Mucosa of stomach (tissue), 1 donor: ENCODE measurements at regions not wholly inside any gene's neighbourhood (a gene's known extent, or its start where the extent isn't known, plus 50 kb on each side); places are given as distances from the start of the nearest gene placed in this dataset.

Source experiments
- H3K27me3 ChIP-seq: one replicate; pipeline ENCODE4 v1.7.0; 2013; ENCODE audit warnings: mild to moderate bottlenecking, low read length; ENCODE audit not compliant: control insufficient read depth, insufficient read depth
- H3K36me3 ChIP-seq: one replicate; pipeline ENCODE4 v1.7.0; 2013; ENCODE audit warnings: low read length; ENCODE audit not compliant: control insufficient read depth, insufficient read depth
- H3K4me1 ChIP-seq: one replicate; pipeline ENCODE4 v1.7.0; 2013; ENCODE audit warnings: mild to moderate bottlenecking, low read length; ENCODE audit not compliant: control insufficient read depth, insufficient read depth
- H3K4me3 ChIP-seq: one replicate; pipeline ENCODE4 v1.7.0; 2013; ENCODE audit warnings: low read length
- H3K9ac ChIP-seq: one replicate; pipeline ENCODE4 v1.7.0; 2013; ENCODE audit warnings: mild to moderate bottlenecking, low read length, moderate library complexity
- H3K9me3 ChIP-seq: one replicate; pipeline ENCODE4 v1.7.0; 2013; ENCODE audit warnings: mild to moderate bottlenecking, low read length, moderate library complexity; ENCODE audit not compliant: control insufficient read depth
- donor health status: Pancreatic carcinoma.

DNA sequence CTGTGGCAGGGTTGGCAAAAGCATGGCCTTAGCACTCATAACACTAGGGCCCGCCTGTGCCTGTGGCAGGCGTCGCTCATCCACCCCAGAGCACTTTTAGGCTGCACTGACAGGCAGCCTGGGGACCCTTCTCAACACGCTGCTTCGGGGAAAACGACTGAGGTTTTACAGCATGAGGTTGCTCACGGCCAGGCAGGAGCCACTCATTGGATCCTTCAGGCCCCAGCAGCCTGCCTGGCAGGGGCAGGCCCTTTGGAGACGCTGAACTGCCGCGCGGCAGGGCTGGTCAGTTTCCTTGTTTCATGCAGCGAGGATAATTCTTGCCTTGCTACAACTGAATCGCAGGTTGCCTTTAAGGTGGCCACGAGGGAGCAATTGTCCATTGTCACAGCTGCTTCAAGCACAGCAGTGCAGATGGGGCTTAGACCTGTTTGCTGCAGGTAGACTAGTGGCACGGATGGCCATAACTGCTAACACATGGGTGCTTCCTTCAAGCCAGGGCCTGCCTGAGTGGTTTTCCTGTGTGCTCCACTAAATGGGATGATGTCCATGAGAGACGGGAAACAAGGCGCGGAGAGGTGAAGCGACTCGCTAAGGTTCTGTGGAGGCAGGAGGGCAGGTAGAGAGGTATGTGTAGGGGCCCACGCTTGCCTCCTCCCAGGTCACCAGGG is 49.9 kb upstream of the HS6ST1 start:
- peaks cover under 1% of the 10 kb centered on the region for H3K4me1 ChIP-seq
- no peak overlapping the region for H3K4me3 ChIP-seq
- H3K36me3 ChIP-seq, result no peaks in the 10 kb centered on the region
- no peak overlapping the region for H3K9ac ChIP-seq
- no peaks in the 10 kb centered on the region for H3K9me3 ChIP-seq
- no peaks in the 10 kb centered on the region for H3K27me3 ChIP-seq

DNA sequence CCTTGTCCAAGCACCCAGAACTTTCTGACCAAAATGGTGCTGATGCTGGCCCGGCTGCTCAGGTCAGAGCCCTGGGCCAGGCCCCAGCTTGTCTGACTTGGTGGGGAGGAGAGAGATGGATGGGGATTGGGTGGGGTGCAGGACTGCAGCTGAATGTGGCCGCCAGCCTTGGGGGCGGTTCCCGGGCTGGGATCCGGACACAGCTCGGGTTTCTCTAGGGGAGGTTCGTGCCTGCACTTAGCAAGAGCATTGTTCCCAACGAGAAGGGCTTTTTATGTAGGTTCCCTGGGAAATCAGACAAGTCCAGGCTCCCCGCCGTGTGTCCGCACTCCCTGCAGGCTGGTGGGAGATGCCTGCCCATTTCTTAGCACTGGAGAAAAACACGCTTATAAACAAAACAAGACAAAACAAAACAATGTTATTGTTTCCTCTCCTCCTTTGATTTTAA is 50.5 kb upstream of the HS6ST1 start:
- Histone ChIP-seq H3K27me3 (no peaks in the 10 kb centered on the region), H3K9ac (no peak overlapping the region), H3K36me3 (no peaks in the 10 kb centered on the region), H3K4me3 (no peak overlapping the region), H3K9me3 (no peaks in the 10 kb centered on the region), H3K4me1 (peaks cover 5% of the 10 kb centered on the region)

DNA sequence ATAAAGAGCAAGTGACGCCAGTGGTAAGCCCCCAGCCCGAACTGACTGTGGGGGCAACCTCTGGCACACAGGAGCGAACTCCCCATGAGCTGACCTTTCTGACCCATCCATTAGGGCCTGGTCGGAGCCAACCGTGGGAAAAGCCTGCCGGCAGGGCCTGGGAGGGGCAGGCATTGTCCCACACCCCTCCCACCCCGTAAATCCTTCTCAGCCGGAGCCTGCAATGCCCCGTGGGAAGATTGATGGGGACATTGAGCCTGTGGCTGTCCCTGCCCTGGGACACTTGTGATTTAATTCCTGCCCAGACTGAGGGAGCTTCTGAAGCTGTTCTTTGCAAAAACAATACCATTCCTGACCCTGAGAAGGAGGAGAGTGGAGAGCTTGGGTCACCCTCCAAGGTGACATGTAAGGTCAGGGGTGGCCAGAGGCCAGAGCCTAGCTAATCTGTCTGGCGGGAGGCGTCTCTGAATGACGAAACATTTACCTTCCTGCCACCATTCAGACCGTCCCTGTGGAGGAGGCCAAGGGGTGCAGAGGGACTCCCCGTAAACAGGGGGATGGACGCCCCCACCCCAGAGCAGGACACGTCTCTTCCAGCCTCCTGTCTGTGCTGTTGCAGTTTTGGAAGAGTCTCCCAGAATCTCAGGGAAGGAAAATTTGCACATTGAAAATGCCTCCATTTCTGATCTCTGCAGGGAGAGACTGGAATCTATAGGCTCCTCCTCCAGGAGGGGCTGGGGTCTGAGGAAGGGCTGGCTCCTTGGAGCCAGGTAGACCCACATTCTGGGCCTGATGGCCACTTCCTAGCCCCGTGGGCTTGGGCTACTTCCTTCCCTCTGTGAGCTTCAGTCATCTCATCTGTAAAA is 51.2 kb upstream of the HS6ST1 start:
- H3K4me1 ChIP-seq, result peaks cover 5% of the 10 kb centered on the region
- no peak overlapping the region for H3K9ac ChIP-seq

DNA sequence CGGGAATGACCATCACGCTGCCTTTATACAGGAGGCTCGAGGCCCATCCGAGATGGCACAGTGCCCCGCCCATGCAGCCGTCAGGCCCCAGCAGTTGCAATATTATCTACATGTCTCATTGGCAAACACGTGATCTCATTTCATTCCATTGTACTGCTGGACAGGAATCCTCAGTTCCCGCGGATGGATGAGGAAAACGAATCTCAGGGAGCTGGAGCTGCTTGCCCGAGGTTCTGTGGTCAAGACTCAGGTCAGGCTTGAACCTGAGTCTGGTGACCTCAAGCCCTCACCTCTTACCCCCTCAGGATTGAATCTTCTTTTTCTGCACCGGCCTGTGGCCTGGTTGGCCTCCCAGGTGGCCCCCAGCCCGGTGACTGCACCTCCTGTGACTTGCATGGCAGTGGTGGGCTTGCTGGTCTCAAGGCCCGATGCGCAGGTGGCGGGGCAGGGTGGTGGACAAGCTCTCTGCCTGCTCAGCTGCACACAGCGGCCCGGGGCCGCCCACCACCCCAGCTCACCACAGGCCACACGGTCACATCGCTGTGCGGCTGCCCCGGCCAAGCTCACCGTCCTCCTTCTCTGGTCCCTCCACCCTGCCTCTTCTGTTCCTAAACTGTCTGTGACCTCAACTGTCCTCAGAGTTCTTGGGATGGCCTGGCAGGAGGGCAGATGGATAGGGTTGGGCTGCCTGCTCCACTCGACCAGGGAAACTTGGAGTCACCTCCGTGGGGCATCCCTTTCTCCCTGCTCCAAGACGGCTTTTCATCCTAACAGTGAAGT is 52.0 kb upstream of the HS6ST1 start:
- Histone ChIP-seq H3K4me3 (no peak overlapping the region), H3K9ac (no peak overlapping the region), H3K27me3 (no peaks in the 10 kb centered on the region), H3K36me3 (no peaks in the 10 kb centered on the region), H3K9me3 (no peaks in the 10 kb centered on the region), H3K4me1 (peaks cover 5% of the 10 kb centered on the region)

More for the DNA sequence above, 51.2 kb upstream of the HS6ST1 start:
- H3K36me3 ChIP-seq, result no peaks in the 10 kb centered on the region
- no peaks in the 10 kb centered on the region for H3K27me3 ChIP-seq
- H3K4me3 ChIP-seq, result no peak overlapping the region
- H3K9me3 ChIP-seq, result no peaks in the 10 kb centered on the region

DNA sequence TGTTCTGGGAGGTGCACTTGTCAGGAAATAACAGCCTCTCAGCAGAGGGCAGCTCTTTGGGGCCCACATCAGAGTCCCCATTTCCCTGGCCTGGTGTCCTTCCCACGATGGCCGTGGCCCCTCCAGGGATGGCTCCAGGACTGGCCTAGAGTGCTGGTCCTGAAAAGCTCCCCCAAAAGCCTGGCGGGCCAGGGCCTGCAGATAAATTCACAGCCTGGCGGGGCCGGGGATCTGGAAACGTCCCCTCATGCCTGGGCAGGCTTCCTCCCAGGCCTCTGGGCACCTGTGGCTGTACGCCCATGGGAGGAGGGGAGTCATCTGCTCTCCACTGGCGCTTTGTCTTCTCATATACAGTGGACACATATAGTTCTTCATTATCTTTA is 52.6 kb upstream of the HS6ST1 start:
- Histone ChIP-seq H3K4me3 (no peak overlapping the region), H3K36me3 (no peaks in the 10 kb centered on the region), H3K4me1 (peaks cover 5% of the 10 kb centered on the region), H3K9ac (no peak overlapping the region), H3K9me3 (no peaks in the 10 kb centered on the region), H3K27me3 (no peaks in the 10 kb centered on the region)

DNA sequence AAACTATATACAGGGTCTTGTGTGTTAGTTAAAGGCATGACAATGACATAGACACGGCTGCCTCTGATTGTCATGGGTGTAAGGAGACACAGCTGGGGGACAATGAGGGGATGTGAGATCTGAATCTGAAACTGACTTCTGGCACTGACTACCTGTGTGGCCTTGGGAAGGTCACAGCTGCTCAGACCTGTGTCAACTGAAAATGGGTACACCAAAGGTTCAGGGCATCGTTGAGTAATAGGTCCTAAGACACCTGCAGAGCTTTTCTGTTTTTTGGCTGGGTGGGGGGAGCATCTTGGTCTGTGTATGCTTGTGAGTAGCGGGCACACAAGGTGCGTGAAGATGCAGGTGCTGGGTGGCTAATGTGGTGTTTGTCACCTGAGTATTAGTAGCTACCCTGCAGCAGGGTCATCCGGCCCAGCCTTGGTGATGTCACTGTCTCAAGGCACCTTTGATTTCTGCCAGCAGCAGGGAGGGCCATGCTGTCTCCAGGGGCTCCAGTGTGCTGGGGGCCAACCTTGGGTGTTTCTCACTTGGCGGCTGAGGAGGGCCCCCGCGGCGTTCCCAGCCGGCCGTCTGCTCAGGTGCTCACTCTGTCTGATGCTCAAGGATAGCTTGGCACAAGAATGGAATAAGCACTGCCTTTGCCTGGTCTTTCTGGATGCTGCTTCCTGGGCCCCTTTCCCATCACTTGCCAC is 53.1 kb upstream of the HS6ST1 start:
- Histone ChIP-seq H3K9ac (no peak overlapping the region), H3K4me1 (peaks cover 5% of the 10 kb centered on the region), H3K4me3 (no peak overlapping the region), H3K9me3 (no peaks in the 10 kb centered on the region), H3K36me3 (no peaks in the 10 kb centered on the region), H3K27me3 (no peaks in the 10 kb centered on the region)

DNA sequence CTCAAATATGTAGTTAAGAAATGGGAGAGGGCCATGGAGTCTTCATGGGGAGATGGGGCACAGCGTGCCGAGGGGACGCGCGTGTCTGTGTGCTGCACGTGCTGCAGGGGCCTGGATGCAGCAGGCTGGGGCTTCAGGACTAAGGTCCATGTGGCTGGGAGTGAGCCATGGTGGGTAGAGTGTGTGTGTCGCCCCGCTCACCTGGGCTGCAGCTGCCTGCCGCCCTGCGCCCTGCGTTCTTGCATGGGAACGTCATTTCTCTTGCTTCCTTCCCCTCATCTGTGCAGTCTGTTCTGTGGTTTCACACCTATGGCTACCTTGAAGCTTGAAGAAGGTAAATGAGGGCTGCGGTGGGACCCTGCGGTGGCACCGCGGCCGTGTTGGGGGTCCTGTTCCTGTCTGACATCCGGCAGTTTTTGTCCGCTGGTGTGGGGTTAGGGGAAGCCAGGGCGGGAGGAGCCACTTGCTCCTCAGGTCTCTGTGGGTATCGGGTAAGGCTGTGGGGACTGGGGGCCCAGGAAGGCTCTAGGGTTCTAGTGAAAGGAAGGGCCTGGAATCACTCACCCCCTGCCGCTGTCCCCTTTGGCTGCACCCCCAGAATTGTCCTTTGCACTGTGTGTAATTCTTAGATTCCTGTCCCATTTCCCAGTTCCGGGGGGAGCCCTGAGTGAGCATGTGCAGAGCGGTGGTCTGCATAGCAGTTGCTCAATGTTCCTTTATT is 54.1 kb upstream of the HS6ST1 start:
- H3K27me3 ChIP-seq, result no peaks in the 10 kb centered on the region
- peaks cover 5% of the 10 kb centered on the region for H3K4me1 ChIP-seq
- no peak overlapping the region for H3K4me3 ChIP-seq
- H3K9ac ChIP-seq, result no peak overlapping the region
- H3K9me3 ChIP-seq, result no peaks in the 10 kb centered on the region
- no peaks in the 10 kb centered on the region for H3K36me3 ChIP-seq

DNA sequence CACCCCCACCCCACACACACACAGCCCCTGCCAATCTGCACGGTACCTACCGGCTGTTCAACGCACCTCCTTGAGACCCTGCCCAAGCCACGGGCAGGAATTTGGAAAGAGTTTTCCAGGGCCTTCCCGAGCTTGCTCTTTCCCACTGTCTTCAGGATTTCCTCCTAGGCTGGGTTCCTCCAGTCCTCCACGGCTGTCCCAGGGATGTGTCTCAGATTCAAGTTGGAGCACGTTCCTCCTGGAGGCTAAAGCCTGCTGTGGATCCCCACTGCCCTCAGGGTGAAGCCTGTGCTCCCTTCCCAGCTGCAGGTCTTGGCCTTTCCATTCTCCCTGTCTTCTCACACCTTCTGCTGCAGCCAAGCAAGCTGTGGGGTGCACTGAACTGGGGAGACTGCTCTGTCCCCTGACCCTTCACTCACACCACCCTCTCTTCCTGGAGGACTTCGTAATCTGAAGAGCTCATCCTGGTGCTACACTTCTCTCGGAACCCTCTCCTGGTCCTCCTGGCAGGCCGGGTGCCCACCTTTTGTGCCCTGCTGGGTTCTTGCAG is 54.9 kb upstream of the HS6ST1 start:
- no peaks in the 10 kb centered on the region for H3K27me3 ChIP-seq
- H3K9me3 ChIP-seq, result no peaks in the 10 kb centered on the region
- no peak overlapping the region for H3K9ac ChIP-seq
- H3K4me1 ChIP-seq, result peaks cover 5% of the 10 kb centered on the region
- no peak overlapping the region for H3K4me3 ChIP-seq
- no peaks in the 10 kb centered on the region for H3K36me3 ChIP-seq

DNA sequence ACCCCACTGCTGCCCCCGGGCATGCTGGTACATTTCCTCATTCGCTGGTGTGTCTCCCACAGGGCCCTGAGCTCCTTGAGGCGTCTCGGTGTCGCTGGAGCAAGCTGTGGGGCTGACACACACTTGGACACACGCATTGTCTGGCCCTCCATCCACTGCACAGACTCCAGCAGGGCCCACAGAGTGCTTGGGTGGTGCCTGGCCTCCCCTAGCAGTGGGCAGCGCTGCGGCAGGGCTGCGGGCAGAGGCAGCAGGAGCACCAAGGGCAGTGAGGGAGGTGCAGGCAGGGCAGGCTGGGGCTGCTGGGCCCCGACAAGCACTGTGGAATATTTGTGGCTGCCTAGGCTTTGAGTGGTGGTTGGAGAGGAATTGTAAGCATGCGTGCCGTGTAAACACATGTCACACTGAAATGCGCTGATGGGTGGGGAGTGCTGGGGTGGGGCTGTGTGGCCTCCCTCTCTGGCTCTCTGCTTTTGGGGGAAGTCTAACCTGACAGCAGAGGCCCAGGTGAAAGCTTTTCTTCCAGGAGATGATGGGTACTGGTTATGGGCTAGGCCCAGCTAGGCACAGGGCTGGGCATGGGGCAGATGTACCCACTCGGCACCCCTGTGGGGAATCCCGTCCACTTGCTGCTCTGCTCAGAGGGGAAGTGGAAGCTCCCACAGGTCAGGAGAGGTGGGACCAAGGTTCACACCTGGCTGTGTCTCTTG is 55.5 kb upstream of the HS6ST1 start:
- no peaks in the 10 kb centered on the region for H3K9me3 ChIP-seq
- peaks cover 5% of the 10 kb centered on the region for H3K4me1 ChIP-seq
- H3K36me3 ChIP-seq, result no peaks in the 10 kb centered on the region
- H3K9ac ChIP-seq, result no peak overlapping the region
- H3K27me3 ChIP-seq, result no peaks in the 10 kb centered on the region
- H3K4me3 ChIP-seq, result no peak overlapping the region

DNA sequence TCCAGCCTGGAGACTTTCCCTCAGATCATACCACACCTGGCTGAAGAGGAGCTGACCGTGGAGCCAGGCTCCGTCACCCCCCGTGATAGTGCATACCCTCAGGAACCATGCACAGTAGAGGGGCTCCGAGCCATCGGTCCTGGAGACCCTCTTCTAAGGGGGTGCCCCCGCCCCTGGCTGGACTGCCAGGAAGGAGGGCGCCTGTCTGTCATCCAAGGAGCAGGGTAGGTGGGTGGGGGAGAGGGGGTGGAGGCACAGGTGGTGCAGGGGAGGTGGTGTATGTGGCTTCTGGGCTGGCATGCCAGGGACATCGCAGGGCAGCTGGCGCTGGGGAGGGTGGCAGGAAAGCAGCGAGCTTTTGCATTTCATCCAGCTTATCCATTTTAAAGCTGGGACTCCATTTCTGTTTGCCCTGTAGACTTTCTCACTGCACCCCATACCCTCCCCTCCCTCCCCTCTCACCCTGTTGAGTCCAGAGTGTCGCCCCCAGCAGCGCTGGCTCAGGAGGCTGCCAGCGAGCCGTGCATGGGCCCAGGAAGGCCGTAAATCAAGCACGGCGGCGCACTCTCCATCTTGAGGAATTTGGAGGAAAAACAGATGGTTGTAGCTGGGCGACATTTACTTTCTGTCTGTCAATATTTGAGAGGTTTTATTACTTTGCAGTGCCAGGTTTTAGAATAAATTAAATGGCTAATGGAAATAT is 56.2 kb upstream of the HS6ST1 start:
- Histone ChIP-seq H3K27me3 (no peaks in the 10 kb centered on the region), H3K9ac (no peak overlapping the region), H3K4me1 (peaks cover 5% of the 10 kb centered on the region), H3K9me3 (no peaks in the 10 kb centered on the region), H3K4me3 (no peak overlapping the region), H3K36me3 (no peaks in the 10 kb centered on the region)
